Thoracic aorta (tissue), 2 donors: ENCODE measurements at regions not wholly inside any gene's neighbourhood (a gene's known extent, or its start where the extent isn't known, plus 50 kb on each side); places are given as distances from the start of the nearest gene placed in this dataset.

Experiments used
- ATAC-seq: fragments of 150-250 bp; one replicate; pipeline ENCODE4 v1.8.0; 2017; ENCODE audit warnings: low read depth; ENCODE audit not compliant: insufficient number of reproducible peaks, low FRiP score
- DNase-seq: peaks from one replicate; pipeline ENCODE4 v3.0.0-alpha.2; 2020; ENCODE audit warnings: low spot score
- H3K27ac ChIP-seq, 2 donors: fragments of 200-600 bp; sonication (generic); 1 replicate in 1 of 2; 2 replicates in 1 of 2; pipeline ENCODE4 v1.5.1; 2016; ENCODE audit warnings: mild to moderate bottlenecking in 2 of 2, moderate library complexity in 2 of 2
- H3K27me3 ChIP-seq: fragments of 200-600 bp; sonication (generic); replicated peaks from 2 replicates; pipeline ENCODE4 v1.6.0; 2016; ENCODE audit warnings: mild to moderate bottlenecking; ENCODE audit not compliant: insufficient read depth
- H3K36me3 ChIP-seq: fragments of 200-600 bp; sonication (generic); one replicate; pipeline ENCODE4 v1.5.1; 2016
- H3K4me1 ChIP-seq, 2 donors: fragments of 200-600 bp; sonication (generic); 1 replicate in 1 of 2; 2 replicates in 1 of 2; pipeline versions ENCODE4 v1.5.1 to v1.6.0; 2016; ENCODE audit warnings: low read depth in 2 of 2, mild to moderate bottlenecking in 1 of 2; ENCODE audit not compliant: control insufficient read depth in 1 of 2
- H3K4me3 ChIP-seq: fragments of 200-600 bp; sonication (generic); 2 replicates; pipeline ENCODE4 v1.5.1; 2016; ENCODE audit warnings: mild to moderate bottlenecking
- H3K9me3 ChIP-seq: fragments of 200-600 bp; sonication (generic); 2 replicates; pipeline ENCODE4 v1.5.1; 2016
- CTCF ChIP-seq: fragments of 200-600 bp; sonication (generic); IDR thresholded peaks from one replicate; pipeline ENCODE4 v1.5.1; 2019; ENCODE audit warnings: antibody characterized with exemption

GRCh38 chr13:76446191-76446590 is 440.0 kb downstream of the KCTD12 start:
- Histone ChIP-seq H3K27ac (no peak overlapping the region), H3K4me3 (peak overlapping the region; percentile 50), H3K9me3 (peaks cover 3% of the 10 kb centered on the region), H3K36me3 (no peaks in the 10 kb centered on the region), H3K27me3 (no peaks in the 10 kb centered on the region), H3K4me1 (peaks cover 0 to 5% of the 10 kb centered on the region in 2 donors)
- no peak for DNase-seq
- no peak for TF ChIP-seq CTCF
- ATAC-seq = no peak

DNA sequence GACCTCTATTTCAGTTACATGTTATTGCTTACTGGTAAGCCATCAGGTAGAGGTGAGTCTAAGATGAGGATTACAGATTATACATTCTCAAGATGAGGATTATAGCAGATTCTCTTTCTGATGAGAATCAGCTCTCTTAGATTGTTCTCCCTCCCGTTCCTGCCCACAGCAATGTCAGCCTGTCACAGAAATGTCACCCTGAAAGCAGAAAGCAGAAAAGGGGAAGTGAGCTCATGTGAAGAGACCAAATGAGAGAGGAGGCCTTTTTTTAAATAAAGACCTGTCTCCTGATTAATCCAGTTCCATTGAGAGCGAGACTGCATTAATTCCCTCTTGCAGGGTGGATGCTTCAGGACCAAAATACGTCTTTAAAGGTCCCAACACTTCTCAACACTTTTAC is 445.6 kb downstream of the KCTD12 start:
- Histone ChIP-seq H3K27me3 (no peaks in the 10 kb centered on the region), H3K4me1 (no peaks in the 10 kb centered on the region), H3K4me3 (no peak overlapping the region), H3K27ac (no peak overlapping the region), H3K9me3 (no peaks in the 10 kb centered on the region), H3K36me3 (no peaks in the 10 kb centered on the region)
- TF ChIP-seq CTCF = no peak
- DNase-seq (no peak), ATAC-seq (no peak)

DNA sequence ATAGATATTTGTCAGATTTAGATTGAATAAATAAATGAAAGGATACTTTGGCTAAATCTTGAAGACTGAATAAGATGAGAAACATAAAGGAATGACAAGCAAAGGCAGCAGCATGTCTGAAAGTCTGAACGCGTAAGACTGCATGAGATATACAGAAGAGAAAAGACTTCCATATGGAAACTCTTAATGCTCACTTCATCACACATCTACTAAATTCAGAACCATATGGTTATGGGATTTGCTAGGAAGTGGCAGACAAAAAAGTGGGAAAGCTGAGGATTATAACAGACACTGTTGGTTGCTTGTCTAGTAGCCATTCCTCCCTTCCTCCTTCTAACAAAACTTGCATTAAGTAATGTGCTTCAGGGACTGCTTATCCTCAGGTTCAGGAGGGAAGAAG is 446.7 kb downstream of the KCTD12 start:
- Histone ChIP-seq H3K27me3 (no peaks in the 10 kb centered on the region), H3K27ac (no peak overlapping the region), H3K4me1 (no peaks in the 10 kb centered on the region), H3K9me3 (no peaks in the 10 kb centered on the region), H3K36me3 (no peaks in the 10 kb centered on the region), H3K4me3 (no peak overlapping the region)
- TF ChIP-seq CTCF = no peak
- DNase-seq (no peak), ATAC-seq (no peak)

GRCh38 chr13:76438050-76438449 is 448.2 kb downstream of the KCTD12 start:
- ATAC-seq = no peak
- no peak for TF ChIP-seq CTCF
- H3K4me1 ChIP-seq = no peaks in the 10 kb centered on the region

DNA sequence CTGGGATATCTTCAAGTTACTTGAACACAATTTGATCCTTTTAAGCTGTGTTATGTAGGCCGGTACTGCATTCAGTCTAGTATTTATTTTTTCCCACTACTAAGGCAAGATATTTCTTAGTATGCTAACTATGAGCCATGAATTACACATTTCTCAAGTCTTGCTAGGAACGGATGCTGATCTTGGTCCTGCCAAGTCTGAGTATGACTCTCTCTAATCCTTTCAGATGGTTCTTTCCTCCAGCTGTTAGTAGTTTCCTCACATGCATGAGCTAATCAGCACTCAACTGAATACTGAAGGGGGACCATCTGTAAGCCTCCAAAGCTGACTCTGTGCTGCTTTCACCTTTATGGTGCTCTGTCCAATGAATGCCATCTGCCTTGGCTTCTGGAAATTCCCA is 460.3 kb downstream of the KCTD12 start:
- no peak overlapping the region for H3K4me3 ChIP-seq
- H3K27me3 ChIP-seq = no peaks in the 10 kb centered on the region
- no peak for DNase-seq
- TF ChIP-seq CTCF = no peak
- no peaks in the 10 kb centered on the region for H3K4me1 ChIP-seq
- H3K36me3 ChIP-seq = no peaks in the 10 kb centered on the region
- H3K27ac ChIP-seq = no peak overlapping the region
- ATAC-seq = peak; percentile 84
- no peaks in the 10 kb centered on the region for H3K9me3 ChIP-seq

More at GRCh38 chr13:76438050-76438449, 448.2 kb downstream of the KCTD12 start:
- Histone ChIP-seq H3K36me3 (no peaks in the 10 kb centered on the region), H3K4me3 (no peak overlapping the region), H3K9me3 (no peaks in the 10 kb centered on the region), H3K27me3 (no peaks in the 10 kb centered on the region), H3K27ac (no peak overlapping the region)
- DNase-seq = no peak
